Middle frontal gyrus (tissue), 1 donor: ENCODE measurements at regions not wholly inside any gene's neighbourhood (a gene's known extent, or its start where the extent isn't known, plus 50 kb on each side); places are given as distances from the start of the nearest gene placed in this dataset.
"Not testable (repeated sequence)": the region's sequence is repeated elsewhere in the genome, so short reads cannot be mapped to it uniquely, and the experiment has no call there.

Experiments used
- DNase-seq: peaks from one replicate; pipeline ENCODE4 v3.0.0-alpha.2; 2015; ENCODE audit warnings: low spot score; ENCODE audit errors: extremely low spot score

DNA sequence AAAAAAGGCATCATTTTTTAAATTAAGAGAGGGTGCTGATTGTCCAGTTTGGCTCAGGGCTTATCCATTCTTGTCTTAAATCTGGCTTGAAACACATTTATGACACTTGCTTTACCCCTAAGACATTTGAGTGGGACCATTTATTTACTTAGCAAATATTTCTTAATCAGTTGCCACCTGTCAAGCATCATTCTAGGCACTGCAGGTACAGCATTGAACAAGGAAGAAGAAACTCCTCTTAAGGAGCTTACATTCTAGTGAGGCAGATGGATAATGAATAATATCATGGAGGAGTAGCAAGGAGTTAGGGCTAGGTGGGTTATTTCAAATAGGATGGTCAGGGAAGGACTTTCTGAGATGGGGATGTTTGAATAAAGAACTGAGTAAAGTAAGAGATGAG, 189.8 kb downstream of the UTRN start:
- no peak for DNase-seq

DNA sequence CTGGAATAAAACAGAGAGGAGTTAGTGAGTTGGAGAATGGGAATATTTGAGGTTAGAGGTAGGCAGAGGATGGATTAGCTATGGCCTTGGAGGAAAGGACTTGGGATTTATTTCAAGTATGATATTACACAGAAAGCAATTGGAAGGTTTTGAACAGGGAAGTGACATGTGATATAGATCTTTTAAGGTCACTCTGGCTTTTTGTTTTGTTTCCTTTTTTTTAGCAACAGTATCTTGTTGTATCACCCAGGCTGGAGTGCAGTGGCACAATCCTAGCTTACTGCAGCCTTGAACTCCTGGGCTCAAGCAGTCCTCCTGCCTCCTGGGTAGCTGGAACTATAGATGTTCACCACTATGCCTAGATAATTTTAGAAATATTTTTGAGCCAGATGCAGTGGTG, 190.3 kb downstream of the UTRN start:
- DNase-seq = no peak

DNA sequence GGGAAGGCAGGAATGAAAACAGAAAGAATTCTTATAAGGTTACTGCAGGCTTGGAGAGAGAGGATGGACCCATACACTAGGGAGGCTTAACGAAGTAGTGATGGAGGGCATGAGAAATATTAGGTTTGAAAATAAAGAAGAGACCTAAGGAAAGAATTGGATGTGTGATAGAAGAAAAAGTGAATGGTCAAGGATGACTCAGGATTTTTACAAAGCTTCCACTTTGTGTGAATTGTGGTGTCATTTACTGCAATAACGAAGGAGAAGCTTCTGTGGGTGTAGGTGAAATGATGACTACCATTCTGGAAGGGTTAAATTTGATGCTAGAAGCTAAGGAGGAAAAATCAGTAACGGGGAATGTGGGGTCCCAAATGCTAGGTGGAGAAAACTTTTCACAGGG, 191.2 kb downstream of the UTRN start:
- no peak for DNase-seq

DNA sequence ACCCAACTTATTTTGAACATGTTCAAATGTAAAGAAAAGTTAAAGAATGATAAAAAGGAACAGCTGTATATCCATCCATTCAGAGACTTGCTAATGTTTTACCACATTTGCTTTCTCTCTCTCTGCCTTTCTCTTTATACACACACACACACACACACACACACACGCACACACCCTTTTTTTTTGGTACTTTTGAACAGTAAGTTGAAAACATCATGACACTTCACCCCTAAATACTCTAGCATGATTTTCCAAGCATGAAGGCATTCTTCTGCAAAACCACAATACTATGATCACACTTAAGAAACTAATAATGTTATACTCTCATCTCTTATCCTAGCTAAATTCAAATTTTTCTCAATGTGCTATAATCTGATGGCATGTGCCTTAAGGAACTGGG, 192.3 kb downstream of the UTRN start:
- no peak for DNase-seq

DNA sequence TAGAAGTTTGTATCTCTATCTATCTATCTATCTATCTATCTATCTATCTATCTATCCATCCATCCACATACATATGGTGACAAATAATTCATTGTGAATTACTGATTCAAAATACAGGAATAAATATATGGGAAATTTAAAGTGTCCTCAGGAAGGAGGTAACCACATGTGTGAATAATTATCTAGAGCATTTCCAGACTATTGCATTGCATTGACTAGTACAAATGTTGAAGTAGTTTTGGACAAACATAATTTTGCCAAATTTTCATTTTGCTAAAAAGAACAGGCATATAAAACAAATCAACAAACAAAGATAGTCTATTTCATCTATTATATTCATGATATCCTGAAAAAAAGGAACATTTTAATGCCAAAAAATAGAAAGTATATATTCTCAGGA, 192.7 kb downstream of the UTRN start:
- no peak for DNase-seq

DNA sequence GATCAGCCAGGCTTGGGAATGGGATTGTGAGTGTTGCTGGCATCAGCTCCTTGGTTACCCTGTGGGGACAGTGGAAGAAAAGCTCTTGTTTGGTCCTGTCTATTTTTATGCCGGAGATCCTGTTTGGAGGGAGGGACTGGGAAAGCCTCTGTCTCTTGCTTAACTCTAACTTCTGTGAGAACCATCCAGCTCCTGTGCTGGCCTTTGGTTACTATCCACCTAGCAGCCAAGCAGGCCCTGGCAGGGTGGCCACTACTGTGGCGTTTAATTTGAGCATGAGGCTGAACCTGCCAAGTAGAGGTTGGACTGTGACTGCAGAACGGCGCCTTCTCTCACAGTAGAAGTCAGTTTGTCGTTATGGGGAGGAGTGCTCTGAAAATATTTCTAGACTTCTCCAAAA, 193.3 kb downstream of the UTRN start:
- no peak for DNase-seq

DNA sequence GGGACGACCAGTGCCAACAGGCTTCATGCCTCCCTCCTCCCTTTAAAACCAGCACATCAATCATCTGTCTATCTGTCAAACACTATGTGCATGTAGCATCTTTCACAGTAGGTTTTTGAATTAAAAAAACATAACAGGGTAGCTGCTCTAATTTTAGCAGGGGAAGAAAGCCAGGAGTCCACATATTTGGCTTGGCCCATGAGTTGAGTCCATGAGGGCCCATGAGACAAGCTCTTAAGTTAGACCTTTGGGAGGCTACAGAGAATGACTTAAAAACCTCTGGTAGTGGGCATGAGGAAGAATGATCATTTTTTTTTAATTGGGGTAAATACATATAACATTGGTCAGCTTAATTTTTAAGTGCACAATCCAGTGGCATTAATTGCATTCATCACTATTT, 194.9 kb downstream of the UTRN start:
- no peak for DNase-seq

DNA sequence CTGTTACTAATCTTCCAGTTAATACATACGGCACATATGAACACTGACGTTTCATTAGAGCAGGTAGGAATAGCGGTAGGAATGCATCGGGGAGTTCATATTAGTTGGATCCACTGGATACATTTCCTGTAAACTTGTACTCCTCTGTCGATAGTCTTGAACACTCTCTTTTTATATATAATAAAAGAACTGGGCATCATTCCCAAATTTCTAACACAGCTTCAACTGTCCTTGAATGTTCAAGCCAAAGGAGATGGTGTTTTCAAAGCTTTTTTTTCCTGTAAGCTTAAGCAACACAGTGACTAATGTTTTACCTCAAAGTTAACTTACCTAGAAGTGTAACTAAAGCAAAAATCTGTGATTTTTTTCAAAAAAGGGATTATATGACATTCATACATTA, 195.3 kb downstream of the UTRN start:
- DNase-seq = no peak

DNA sequence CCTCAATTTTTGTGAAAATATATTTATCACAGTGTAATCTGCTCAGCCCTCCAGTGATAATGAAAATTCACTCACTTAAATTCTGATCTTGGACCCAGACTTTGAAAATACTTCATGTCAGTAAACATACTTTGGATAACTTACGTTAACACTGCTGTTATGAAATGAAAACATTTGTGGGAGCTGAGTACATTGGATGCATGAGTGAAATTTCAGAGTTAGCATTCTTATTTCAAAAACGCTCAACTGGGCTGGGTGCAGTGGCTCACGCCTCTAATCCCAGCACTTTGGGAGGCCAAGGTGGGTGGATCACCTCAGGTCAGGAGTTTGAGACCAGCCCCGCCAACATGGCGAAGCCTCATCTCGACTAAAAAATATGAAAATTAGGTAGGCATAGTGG, 196.4 kb downstream of the UTRN start:
- no peak for DNase-seq

DNA sequence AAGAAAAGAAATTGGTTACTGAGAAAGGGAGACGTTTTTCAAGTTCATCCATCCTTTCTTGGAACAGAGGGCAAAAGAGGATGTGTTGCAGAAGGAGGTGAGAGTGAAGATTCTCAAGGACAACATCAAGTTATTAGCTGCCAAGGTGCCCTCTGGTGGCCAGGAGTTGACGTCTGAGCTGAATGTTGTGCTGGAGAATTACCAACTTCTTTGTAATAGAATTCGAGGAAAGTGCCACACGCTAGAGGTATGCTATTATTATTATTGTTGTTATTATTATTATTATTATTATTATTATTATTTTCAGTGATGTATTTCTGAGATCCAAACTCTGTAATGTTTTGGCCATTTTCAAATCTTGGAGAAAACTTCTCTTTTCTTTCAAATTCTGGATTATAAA, 197.0 kb downstream of the UTRN start:
- DNase-seq = no peak

DNA sequence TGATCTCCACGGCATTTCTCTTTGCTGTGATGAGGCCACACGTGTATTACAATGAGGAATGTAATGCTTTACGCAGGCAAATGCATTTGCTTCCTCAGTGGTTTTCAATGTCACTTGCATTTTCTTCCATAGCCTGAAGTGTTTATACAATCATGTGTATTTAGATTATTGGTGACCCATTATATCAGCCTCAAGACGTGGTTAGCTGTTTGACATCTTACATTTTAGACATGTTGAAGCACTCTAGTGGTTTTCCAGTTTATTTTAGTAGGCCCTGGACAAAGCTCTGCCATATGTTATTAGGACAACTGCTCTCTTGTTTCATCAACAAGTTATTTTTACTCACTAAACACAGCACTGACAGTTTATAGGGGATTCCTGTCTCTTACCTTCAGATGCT, 200.4 kb downstream of the UTRN start:
- no peak for DNase-seq

DNA sequence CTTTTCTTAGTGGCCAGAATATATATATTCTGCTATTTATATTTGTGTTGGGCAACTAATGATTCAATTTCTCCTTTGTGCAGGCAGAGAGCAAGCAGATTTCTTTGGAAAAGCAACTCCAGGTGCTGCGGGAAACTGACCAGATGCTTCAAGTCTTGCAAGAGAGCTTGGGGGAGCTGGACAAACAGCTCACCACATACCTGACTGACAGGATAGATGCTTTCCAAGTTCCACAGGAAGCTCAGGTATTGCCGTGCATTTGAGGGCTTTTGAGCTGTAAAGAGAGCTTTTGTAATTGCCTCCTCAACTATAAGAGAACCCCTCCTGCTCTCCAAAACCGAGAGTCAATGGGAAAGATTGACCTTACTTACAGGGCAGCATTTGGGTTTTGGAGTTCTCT, 203.5 kb downstream of the UTRN start:
- DNase-seq = no peak

DNA sequence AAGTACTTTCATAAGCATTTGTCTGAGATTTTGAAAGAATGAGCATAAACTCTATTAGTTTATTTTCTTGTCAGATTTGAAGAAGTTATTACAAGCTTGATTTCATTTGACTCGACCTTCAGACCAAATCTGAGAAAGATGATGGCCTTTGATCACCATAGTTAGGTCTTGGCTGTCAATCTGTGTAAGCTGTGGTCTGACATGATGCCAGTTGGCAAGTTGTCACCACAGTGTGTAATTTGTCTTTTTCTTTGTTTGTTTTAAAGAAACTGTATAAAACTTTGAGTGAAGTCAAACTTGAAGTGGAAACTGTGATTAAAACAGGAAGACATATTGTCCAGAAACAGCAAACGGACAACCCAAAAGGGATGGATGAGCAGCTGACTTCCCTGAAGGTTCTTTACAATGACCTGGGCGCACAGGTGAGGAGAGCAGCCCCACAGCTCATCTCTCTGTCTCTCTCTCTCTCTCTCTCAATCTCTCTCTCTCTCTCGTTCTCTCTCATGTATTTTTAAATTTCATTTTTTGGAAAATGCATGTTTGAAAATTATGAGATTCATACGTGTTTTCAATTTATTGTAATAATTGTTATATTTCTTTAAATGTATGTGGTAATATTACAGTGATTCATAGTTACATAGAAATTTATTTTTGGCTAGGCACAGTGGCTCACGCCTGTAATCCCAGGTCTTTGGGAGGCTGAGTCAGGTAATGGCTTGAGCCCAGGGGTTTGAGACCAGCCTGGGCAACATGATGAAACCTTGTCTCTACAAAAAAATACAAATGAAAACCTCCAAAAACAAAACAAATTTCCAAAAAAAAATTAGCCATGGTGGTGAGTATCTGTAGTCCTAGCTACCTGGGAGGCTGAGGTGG, 208.1 kb downstream of the UTRN start:
- no peak for DNase-seq

DNA sequence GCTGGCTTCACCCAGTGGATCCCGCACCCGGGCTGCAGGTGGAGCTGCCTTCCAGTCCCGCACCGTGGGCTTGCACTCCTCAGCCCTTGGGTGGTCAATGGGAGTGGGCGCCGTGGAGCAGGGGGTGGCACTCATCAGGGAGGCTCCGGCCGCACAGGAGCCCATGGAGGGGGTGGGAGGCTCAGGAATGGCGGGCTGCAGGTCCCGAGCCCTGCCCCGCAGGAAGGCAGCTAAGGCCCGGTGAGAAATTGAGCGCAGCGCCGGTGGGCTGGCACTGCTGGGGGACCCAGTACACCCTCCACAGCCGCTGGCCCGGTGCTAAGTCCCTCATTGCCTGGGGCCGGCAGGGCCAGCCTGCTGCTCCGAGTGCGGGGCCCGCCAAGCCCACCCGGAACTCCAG, 209.9 kb downstream of the UTRN start:
- not testable (repeated sequence) for DNase-seq

DNA sequence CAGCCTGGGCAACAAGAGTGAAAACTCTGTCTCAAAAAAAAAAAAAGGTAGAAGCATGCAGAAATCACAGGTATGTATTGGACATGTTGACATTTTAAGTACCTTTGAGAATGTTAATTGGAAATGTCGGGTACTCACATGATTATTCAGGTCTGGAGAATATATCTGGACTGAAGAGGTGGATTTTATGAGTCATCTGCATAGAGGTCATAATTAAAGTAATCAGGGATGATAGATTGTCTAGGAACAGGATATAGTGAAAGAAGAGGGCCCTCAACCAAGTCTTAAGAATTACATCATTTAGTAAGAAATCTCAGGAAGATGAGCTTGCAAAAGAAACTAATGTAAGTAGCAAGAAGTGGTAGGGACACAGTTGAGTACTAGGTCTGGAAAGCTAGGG, 212.5 kb downstream of the UTRN start:
- no peak for DNase-seq

DNA sequence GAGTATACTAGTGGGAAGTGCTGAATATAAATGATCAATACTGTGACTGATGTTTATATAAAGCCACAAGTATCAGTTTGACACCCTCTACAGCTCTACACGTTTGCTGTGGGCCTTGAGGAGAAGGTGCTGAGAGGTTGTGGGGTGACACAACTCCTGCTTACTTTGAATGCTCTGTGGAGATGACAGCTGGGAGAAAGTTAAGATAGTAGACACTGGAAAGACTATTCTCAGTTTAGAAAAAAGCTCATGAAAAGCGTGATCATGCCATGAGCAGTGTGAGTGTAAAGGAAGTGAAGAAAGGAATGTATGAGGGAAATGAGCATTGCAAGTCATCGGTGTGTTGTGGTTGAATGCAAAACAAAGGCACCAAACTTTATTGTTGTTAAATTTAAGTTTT, 215.8 kb downstream of the UTRN start:
- DNase-seq = no peak

DNA sequence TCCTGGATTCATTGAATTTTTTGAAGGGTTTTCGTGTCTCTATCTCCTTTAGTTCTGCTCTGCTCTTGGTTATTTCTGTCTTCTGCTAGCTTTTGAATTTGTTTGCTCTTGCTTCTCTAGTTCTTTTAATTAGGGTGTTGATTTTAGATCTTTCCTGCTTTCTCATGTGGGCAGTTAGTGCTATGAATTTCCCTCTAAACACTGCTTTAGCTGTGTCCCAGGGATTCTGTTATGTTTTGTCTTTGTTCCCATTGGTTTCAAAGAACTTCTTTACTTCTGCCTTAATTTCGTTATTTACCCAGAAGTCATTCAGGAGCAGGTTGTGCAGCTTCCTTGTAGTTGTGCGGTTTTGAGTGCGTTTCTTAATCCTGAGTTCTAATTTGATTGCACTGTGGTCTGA, 220.1 kb downstream of the UTRN start:
- DNase-seq = not testable (repeated sequence)

DNA sequence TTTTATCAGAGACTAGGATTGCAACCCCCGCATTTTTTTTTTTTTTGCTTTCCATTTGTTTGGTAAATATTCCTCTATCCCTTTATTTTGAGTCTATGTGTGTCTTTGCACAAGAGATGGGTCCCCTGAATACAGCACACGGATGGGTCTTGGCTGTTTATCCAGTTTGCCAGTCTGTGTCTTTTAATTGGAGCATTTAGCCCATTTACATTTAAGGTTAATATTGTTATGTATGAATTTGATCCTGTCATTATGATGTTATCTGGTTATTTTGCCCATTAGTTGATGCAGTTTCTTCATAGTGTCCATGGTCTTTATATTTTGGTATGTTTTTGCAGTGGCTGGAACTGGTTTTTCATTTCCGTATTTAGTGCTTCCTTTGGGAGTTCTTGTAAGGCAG, 220.9 kb downstream of the UTRN start:
- DNase-seq = not testable (repeated sequence)

DNA sequence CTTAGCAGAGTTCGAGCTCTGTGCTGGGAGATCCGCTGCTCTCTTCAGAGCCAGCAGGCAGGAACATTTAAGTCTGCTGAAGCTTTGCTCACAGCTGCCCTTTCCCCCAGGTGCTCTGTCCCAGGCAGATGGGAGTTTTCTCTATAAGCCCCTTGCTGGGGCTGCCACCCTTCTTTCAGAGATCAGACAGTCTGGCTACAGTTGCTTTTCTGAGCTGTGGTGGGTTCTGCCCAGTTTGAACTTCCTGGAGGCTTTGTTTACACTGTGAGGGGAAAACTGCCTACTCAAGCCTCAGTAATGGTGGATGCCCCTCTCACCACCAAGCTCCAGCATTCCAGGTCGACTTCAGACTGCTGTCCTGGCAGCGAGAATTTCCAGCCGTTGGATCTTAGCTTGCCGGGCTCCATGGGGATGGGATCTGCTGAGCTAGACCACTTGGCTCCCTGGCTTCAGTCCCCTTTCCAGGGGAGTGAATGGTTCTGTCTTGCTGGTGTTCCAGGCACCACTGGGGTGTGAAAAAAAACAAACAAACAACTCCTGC, 222.7 kb downstream of the UTRN start:
- not testable (repeated sequence) for DNase-seq

DNA sequence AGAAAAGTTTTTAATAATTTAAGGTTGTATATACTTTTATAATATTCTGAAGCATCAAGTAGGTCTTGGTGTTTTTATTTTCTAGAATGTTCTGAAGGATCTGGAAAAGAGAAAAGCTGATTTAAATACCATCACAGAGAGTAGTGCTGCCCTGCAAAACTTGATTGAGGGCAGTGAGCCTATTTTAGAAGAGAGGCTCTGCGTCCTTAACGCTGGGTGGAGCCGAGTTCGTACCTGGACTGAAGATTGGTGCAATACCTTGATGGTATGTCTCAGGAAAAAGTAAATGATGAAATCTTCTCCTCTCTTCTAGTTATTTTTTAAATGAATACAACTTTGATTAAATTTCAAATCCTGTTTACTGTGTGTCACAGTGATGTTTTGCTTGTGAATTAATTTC, 225.7 kb downstream of the UTRN start:
- no peak for DNase-seq

DNA sequence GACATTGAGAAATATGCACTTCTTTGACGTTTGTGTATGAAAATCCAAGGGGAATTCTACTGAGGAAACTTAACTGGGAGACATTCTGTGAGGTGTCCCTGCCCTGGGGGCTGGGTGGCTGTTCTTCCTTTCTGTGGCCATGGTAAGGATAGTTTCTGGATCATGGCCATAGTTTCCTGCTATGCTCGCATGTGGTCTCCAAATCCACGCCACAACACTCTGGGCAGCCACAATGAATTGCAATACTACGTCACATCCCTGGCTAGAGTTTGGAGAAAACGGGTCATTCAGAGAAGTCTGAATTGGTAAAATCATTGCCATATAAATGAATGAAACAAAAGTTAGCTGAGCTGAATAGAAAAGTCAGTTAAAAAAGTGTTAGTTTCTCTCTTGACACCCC, 230.6 kb downstream of the UTRN start:
- DNase-seq = no peak

DNA sequence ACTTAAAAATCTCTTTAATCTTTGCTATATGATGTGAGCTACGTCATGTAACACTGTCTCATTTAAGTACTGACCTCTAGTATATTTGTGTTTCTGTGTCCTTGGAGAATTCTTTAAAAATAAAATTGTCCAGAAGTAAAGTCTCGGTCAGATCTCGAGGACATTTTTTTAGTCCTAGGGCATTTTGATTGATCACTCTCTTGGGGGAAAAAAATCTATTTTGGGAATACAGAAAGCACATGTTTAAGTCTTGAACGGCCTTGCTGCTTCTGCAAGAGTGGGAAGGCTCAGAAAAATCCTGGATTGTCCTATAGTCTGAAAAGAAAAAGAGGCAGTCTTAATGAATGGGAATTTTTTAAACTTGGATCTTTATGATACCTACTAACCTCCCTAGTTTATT, 234.3 kb downstream of the UTRN start:
- DNase-seq = no peak

DNA sequence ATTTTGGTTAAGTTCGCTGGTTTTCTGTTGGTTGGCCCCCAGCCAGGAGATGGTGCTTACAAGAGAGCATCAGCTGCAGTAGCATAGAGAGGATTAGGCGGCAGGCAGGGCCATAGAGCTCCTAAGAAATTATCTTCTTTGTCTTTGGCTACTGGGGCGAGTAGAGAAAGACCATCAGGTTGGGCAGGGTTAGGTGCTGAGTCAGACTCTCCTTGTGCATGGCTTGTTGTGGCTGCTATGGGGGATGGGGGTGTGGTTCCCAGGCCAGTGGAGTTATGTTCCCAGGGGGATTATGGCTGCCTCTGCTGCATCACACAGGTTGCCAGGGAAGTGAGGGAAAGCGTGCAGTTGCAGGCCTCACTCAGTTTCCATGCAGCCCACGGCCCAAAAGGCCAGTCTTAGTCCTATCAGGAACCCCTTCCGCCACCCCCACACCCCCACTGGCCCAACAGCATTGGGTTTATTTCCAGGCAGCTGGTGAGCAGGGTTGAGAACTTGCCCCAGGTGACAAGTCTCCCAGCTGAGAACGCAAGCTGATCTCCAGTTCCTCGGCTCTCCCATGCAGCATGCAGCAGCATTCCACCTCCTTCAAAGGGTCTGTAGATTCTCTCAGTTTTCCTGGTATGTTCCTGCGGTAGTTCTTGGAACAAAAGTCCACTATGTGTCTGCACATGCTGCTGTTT, 243.7 kb downstream of the UTRN start:
- DNase-seq = no peak
